ENCODE measurements at regions not wholly inside any gene's neighbourhood (a gene's known extent, or its start where the extent isn't known, plus 50 kb on each side); places are given as distances from the start of the nearest gene placed in this dataset.

DNA sequence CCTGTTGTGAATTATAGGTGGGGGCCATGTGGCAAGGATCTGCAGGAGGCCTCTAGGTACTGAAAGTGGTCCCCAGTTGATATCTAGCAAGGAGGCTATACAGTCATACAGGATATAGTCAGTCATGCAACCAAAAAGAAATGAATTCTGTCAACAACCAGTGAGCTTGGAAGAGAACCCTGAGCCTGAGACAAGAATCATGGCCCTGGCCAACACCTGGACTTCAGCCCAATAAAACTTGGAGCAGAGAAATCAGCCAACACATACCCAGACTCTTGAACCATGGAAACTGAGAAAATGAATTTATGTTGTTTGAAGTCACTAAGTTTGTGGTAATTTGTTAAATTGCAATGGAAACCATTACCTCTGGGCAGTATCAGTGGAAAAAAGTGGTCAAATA, 370.2 kb downstream of the KIF16B start:
- no peak for TF ChIP-seq SIX5 (IDR thresholded peaks at IDR 0.05; ENCODE audit: low read depth, low read length, severe bottlenecking)
- TF ChIP-seq EZH2 (IDR thresholded peaks at IDR 0.05; ENCODE audit: borderline replicate concordance, control insufficient read depth, low read depth, low read length): no peak
- no peak for TF ChIP-seq CREM (IDR thresholded peaks at IDR 0.05; ENCODE audit: low read depth)
- TF ChIP-seq, protein P1, sequence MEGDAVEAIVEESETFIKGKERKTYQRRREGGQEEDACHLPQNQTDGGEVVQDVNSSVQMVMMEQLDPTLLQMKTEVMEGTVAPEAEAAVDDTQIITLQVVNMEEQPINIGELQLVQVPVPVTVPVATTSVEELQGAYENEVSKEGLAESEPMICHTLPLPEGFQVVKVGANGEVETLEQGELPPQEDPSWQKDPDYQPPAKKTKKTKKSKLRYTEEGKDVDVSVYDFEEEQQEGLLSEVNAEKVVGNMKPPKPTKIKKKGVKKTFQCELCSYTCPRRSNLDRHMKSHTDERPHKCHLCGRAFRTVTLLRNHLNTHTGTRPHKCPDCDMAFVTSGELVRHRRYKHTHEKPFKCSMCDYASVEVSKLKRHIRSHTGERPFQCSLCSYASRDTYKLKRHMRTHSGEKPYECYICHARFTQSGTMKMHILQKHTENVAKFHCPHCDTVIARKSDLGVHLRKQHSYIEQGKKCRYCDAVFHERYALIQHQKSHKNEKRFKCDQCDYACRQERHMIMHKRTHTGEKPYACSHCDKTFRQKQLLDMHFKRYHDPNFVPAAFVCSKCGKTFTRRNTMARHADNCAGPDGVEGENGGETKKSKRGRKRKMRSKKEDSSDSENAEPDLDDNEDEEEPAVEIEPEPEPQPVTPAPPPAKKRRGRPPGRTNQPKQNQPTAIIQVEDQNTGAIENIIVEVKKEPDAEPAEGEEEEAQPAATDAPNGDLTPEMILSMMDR (IDR thresholded peaks at IDR 0.05 in 2 of 3, conservative IDR thresholded peaks at IDR 0.05 in 1 of 3; ENCODE audit: control insufficient read depth in 2 of 3, extremely low read depth in 1 of 3, insufficient read depth in 1 of 3, low read depth in 3 of 3, low read length in 3 of 3): no peak
- no peak for TF ChIP-seq HDGF (IDR thresholded peaks at IDR 0.05)
- no peak for TF ChIP-seq NFYB (IDR thresholded peaks at IDR 0.05; ENCODE audit: insufficient read depth, low read depth, low read length)
- no peak for TF ChIP-seq NR2C2 (IDR thresholded peaks at IDR 0.05; ENCODE audit: borderline replicate concordance, control insufficient read depth, insufficient read length, low read depth)
- no peak for TF ChIP-seq GATAD2B (conservative IDR thresholded peaks at IDR 0.05; ENCODE audit: low read depth)
- no peak for TF ChIP-seq POU2F2 (IDR thresholded peaks at IDR 0.05; ENCODE audit: borderline replicate concordance, low read depth, low read length)
- TF ChIP-seq POLR2A (IDR thresholded peaks at IDR 0.05; ENCODE audit: low read depth, low read length): no peak
